ENCODE measurements at regions not wholly inside any gene's neighbourhood (a gene's known extent, or its start where the extent isn't known, plus 50 kb on each side); places are given as distances from the start of the nearest gene placed in this dataset.

- no peak for DNase-seq (ENCODE audit: low read depth)
These were observed 263.9 kb downstream of the ICE1 start for GRCh38 chr5:5686356-5686755.

- no peak for DNase-seq (ENCODE audit: low read depth)
These were observed 263.3 kb downstream of the ICE1 start for GRCh38 chr5:5685737-5686136.

- DNase-seq (ENCODE audit: low read depth): no peak
These were observed 260.7 kb downstream of the ICE1 start for GRCh38 chr5:5683174-5683573.

GRCh38 chr5:5678909-5679308, 256.4 kb downstream of the ICE1 start:
- DNase-seq (ENCODE audit: low read depth): no peak

- DNase-seq (ENCODE audit: low read depth): no peak
These were observed 255.3 kb downstream of the ICE1 start for GRCh38 chr5:5677738-5678137.

GRCh38 chr5:5676218-5676617, 253.7 kb downstream of the ICE1 start:
- DNase-seq (ENCODE audit: low read depth): no peak

- no peak for DNase-seq (ENCODE audit: low read depth)
These were observed 253.0 kb downstream of the ICE1 start for GRCh38 chr5:5675511-5675910.

- DNase-seq (ENCODE audit: low read depth): no peak
These were observed 249.3 kb downstream of the ICE1 start for GRCh38 chr5:5671823-5672222.

- DNase-seq (ENCODE audit: low read depth): no peak
These were observed 244.7 kb downstream of the ICE1 start for GRCh38 chr5:5667136-5667554.

- DNase-seq (ENCODE audit: low read depth): no peak
These were observed 243.9 kb downstream of the ICE1 start for GRCh38 chr5:5666369-5666768.

- no peak for DNase-seq (ENCODE audit: low read depth)
These were observed 243.5 kb downstream of the ICE1 start for GRCh38 chr5:5666076-5666365.

GRCh38 chr5:5665225-5666075, 243.0 kb downstream of the ICE1 start:
- no peak for DNase-seq (ENCODE audit: low read depth)

GRCh38 chr5:5658889-5659465, 236.5 kb downstream of the ICE1 start:
- no peak for DNase-seq (ENCODE audit: low read depth)

GRCh38 chr5:5658226-5658625, 235.7 kb downstream of the ICE1 start:
- DNase-seq (ENCODE audit: low read depth): no peak

- DNase-seq (ENCODE audit: low read depth): no peak
These were observed 229.7 kb downstream of the ICE1 start for GRCh38 chr5:5652181-5652580.

- DNase-seq (ENCODE audit: low read depth): no peak
These were observed 228.5 kb downstream of the ICE1 start for GRCh38 chr5:5650949-5651348.

GRCh38 chr5:5650242-5650641, 227.8 kb downstream of the ICE1 start:
- DNase-seq (ENCODE audit: low read depth): no peak

GRCh38 chr5:5649641-5650040, 227.2 kb downstream of the ICE1 start:
- no peak for DNase-seq (ENCODE audit: low read depth)

- DNase-seq (ENCODE audit: low read depth): no peak
These were observed 226.2 kb downstream of the ICE1 start for GRCh38 chr5:5648694-5649093.

GRCh38 chr5:5645891-5646290, 223.4 kb downstream of the ICE1 start:
- no peak for DNase-seq (ENCODE audit: low read depth)

- DNase-seq (ENCODE audit: low read depth): no peak
These were observed 222.7 kb downstream of the ICE1 start for GRCh38 chr5:5645198-5645597.

GRCh38 chr5:5644249-5644648, 221.8 kb downstream of the ICE1 start:
- DNase-seq (ENCODE audit: low read depth): no peak

GRCh38 chr5:5643481-5643880, 221.0 kb downstream of the ICE1 start:
- DNase-seq (ENCODE audit: low read depth): no peak

- DNase-seq (ENCODE audit: low read depth): no peak
These were observed 215.7 kb downstream of the ICE1 start for GRCh38 chr5:5638211-5638610.
